Tibial artery (tissue), 4 donors: ENCODE measurements at regions not wholly inside any gene's neighbourhood (a gene's known extent, or its start where the extent isn't known, plus 50 kb on each side); places are given as distances from the start of the nearest gene placed in this dataset.
A peak's percentile ranks its signal among the peaks of the same experiment; 100 is the strongest.
"Not testable (repeated sequence)": the region's sequence is repeated elsewhere in the genome, so short reads cannot be mapped to it uniquely, and the experiment has no call there.

ENCODE experiments used
- DNase-seq, 2 donors: peaks; one replicate each; pipeline ENCODE4 v3.0.0-alpha.2; 2019
- H3K27ac ChIP-seq, 2 donors: fragments of 200-600 bp; sonication (generic) in 1 of 2; 1 replicate in 1 of 2; 2 replicates in 1 of 2; pipeline ENCODE4 v1.5.1; 2018 to 2019; ENCODE audit warnings: mild to moderate bottlenecking in 1 of 2
- H3K27me3 ChIP-seq, 2 donors: fragments of 200-600 bp; sonication (generic) in 1 of 2; one replicate each; pipeline versions ENCODE4 v1.5.1 to v1.6.0; 2016 to 2019
- H3K36me3 ChIP-seq, 3 donors: fragments of 200-600 bp; sonication (generic) in 2 of 3; one replicate each; pipeline ENCODE4 v1.5.1; 2016 to 2019; ENCODE audit warnings: mild to moderate bottlenecking in 2 of 3
- H3K4me1 ChIP-seq, 4 donors: fragments of 200-600 bp; sonication (generic) in 2 of 4; 1 replicate in 3 of 4; 2 replicates in 1 of 4; pipeline ENCODE4 v1.5.1; 2016 to 2019
- H3K4me3 ChIP-seq, 2 donors: fragments of 200-600 bp; sonication (generic) in 1 of 2; 1 replicate in 1 of 2; 2 replicates in 1 of 2; pipeline ENCODE4 v1.5.1; 2018 to 2019; ENCODE audit warnings: mild to moderate bottlenecking in 2 of 2
- H3K9me3 ChIP-seq, 3 donors: fragments of 200-600 bp; sonication (generic) in 1 of 3; one replicate each; pipeline ENCODE4 v1.5.1; 2016 to 2019
- intact Hi-C: fragments of 100-400 bp; cut with DNase I; formaldehyde crosslinking; loops from one replicate; pipeline ENCODE4 v1.15.0; 2023; ENCODE audit warnings: low total_unique reads
- TF ChIP-seq, protein P1 (sequence below), 2 experiments: fragments of 200-600 bp in 1 of 2; fragments of 450-650 bp in 1 of 2; IDR thresholded peaks; one replicate each; pipeline ENCODE4 v1.5.1; 2017 to 2019; ENCODE audit warnings: antibody characterized with exemption in 2 of 2, mild to moderate bottlenecking in 1 of 2, moderate library complexity in 1 of 2

GRCh38 chr6:170056278-170056711 lies 234.6 kb downstream of the DLL1 start:
- Histone ChIP-seq H3K36me3 (no peaks in the 10 kb centered on the region), H3K4me3 (no peak overlapping the region), H3K9me3 (no peaks in the 10 kb centered on the region), H3K4me1 (no peaks in the 10 kb centered on the region), H3K27ac (no peak overlapping the region), H3K27me3 (peaks cover 0 to 23% of the 10 kb centered on the region in 2 donors)
- TF ChIP-seq, protein P1, sequence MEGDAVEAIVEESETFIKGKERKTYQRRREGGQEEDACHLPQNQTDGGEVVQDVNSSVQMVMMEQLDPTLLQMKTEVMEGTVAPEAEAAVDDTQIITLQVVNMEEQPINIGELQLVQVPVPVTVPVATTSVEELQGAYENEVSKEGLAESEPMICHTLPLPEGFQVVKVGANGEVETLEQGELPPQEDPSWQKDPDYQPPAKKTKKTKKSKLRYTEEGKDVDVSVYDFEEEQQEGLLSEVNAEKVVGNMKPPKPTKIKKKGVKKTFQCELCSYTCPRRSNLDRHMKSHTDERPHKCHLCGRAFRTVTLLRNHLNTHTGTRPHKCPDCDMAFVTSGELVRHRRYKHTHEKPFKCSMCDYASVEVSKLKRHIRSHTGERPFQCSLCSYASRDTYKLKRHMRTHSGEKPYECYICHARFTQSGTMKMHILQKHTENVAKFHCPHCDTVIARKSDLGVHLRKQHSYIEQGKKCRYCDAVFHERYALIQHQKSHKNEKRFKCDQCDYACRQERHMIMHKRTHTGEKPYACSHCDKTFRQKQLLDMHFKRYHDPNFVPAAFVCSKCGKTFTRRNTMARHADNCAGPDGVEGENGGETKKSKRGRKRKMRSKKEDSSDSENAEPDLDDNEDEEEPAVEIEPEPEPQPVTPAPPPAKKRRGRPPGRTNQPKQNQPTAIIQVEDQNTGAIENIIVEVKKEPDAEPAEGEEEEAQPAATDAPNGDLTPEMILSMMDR (IDR thresholded peaks at IDR 0.05): no peak
- DNase-seq: peak in 1 of 2 donors; percentile 53
- intact Hi-C loops: no loop called here

DNA sequence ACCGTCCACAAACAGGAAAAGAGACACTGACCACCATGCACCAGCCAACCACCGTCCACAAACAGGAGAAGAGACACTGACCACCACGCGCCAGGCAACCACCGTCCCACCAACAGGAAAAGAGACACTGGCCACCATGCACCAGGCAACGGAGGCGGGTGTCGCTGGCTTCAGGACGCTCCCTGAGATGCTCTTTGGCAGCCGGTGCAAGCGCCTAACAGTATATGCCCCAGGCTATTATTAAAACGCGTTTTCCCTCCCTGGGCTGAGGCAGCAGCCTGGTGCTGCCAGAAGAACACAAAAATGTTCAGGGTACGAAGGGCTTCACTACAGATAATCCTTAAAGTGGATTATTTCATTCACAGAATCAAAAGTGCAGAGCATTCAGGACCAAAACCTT lies 235.1 kb downstream of the DLL1 start:
- H3K4me1 ChIP-seq, H3K27ac ChIP-seq, intact Hi-C loops, DNase-seq, H3K9me3 ChIP-seq, H3K36me3 ChIP-seq, H3K4me3 ChIP-seq: not testable (repeated sequence)
- peaks cover 0 to 23% of the 10 kb centered on the region in 2 donors for H3K27me3 ChIP-seq

GRCh38 chr6:170053966-170054661 lies 236.8 kb downstream of the DLL1 start:
- TF ChIP-seq, protein P1 (IDR thresholded peaks at IDR 0.05): no peak
- peak in 1 of 2 donors; percentile 48 for DNase-seq
- H3K27ac ChIP-seq: no peak overlapping the region
- no peaks in the 10 kb centered on the region for H3K4me1 ChIP-seq
- no peaks in the 10 kb centered on the region for H3K36me3 ChIP-seq
- H3K4me3 ChIP-seq: no peak overlapping the region
- H3K9me3 ChIP-seq: no peaks in the 10 kb centered on the region
- intact Hi-C loops: no loop called here
- H3K27me3 ChIP-seq: peaks cover 0 to 29% of the 10 kb centered on the region in 2 donors

GRCh38 chr6:170052991-170053821 lies 237.7 kb downstream of the DLL1 start:
- Histone ChIP-seq H3K27me3 (peaks cover 0 to 29% of the 10 kb centered on the region in 2 donors), H3K36me3 (no peaks in the 10 kb centered on the region), H3K4me1 (no peaks in the 10 kb centered on the region), H3K27ac (no peak overlapping the region), H3K4me3 (no peak overlapping the region), H3K9me3 (no peaks in the 10 kb centered on the region)
- DNase-seq: peak; percentile 16 to 39
- intact Hi-C loops: no loop called here
- TF ChIP-seq, protein P1 (IDR thresholded peaks at IDR 0.05): no peak

GRCh38 chr6:170051229-170052172 lies 239.4 kb downstream of the DLL1 start:
- no peaks in the 10 kb centered on the region for H3K36me3 ChIP-seq
- DNase-seq: peak; percentile 14 to 55
- intact Hi-C loops: no loop called here
- no peaks in the 10 kb centered on the region for H3K9me3 ChIP-seq
- TF ChIP-seq, protein P1 (IDR thresholded peaks at IDR 0.05): no peak
- no peaks in the 10 kb centered on the region for H3K4me1 ChIP-seq
- no peak overlapping the region for H3K4me3 ChIP-seq
- H3K27ac ChIP-seq: no peak overlapping the region
- peaks cover 0 to 26% of the 10 kb centered on the region in 2 donors for H3K27me3 ChIP-seq
